ENCODE measurements at regions not wholly inside any gene's neighbourhood (a gene's known extent, or its start where the extent isn't known, plus 50 kb on each side); places are given as distances from the start of the nearest gene placed in this dataset.

DNA sequence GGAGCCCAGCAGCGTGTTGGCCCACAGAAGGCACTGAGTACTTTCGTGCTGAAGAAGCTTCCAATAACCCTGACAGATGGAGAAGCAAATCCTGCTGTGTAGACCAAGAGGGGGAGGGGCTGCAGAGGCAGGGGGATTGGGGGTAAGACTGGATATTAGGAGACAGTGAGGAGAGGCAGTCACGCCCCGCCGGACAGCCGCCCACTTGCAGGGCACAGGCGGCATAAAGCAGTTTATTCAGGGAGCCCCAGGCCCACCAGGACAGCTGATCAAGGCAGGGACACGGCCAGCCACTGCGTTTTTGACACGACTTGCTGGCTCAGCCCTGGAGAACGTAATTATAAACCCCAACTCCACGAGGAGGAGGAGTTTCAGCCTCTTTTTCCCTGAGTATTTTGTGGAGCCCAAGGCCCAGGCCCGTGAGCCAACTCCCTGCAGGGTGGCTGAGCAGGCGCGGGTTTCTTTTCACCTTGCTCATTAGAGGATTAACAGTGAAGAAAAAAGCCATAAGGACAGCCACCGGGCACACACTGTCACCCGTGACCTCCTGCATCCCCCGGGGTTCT, 177.9 kb downstream of the TFAP2C start:
- no peak for TF ChIP-seq CTCF (IDR thresholded peaks at IDR 0.05; ENCODE audit: low read depth, low read length)
- no peaks in the 10 kb centered on the region for H3K4me1 ChIP-seq
- no peaks in the 10 kb centered on the region for H3K27me3 ChIP-seq
- DNase-seq: no peak
- H3K36me3 ChIP-seq: no peaks in the 10 kb centered on the region
- no peak overlapping the region for H3K4me3 ChIP-seq (ENCODE audit: low read depth, low read length)
- no peaks in the 10 kb centered on the region for H3K9me3 ChIP-seq

DNA sequence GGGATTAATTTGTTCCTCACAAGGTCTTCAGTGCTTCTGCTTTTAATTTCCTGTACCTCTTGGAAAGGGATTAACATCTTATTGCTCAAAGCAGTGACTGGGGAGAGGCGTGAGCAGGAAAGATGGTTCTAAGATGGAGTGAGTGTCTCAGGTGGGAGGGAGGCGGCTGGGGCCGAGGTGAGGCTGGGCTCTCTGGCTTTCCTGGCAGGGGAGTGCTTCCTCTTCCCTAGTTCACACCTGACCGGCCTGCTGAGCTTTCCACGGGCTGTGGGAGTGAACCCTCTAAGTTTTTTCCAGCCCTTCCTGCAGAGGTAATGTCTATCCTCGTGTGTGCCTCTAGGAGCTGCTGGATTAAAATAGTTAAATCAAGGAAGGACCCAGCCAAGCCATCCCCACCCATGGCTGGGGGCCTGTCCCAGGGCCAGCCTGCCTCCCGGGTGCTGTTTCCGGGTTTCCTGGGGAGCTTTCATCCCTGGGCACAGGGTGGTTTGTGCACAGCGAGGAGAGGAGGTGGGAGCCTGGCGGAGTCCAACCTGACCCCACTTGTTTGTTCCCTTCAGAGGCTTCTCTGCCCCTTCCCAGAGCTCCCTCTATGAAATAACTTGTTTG, 179.1 kb downstream of the TFAP2C start:
- Histone ChIP-seq H3K4me1 (no peaks in the 10 kb centered on the region), H3K27me3 (no peaks in the 10 kb centered on the region), H3K36me3 (no peaks in the 10 kb centered on the region), H3K9me3 (no peaks in the 10 kb centered on the region), H3K4me3 (ENCODE audit: low read depth, low read length) (no peak overlapping the region)
- no peak for TF ChIP-seq CTCF (IDR thresholded peaks at IDR 0.05; ENCODE audit: low read depth, low read length)
- DNase-seq: no peak

GRCh38 chr20:56808732-56809131, 179.6 kb downstream of the TFAP2C start:
- DNase-seq: no peak
- no peaks in the 10 kb centered on the region for H3K36me3 ChIP-seq
- H3K4me3 ChIP-seq (ENCODE audit: low read depth, low read length): no peak overlapping the region
- H3K27me3 ChIP-seq: no peaks in the 10 kb centered on the region
- H3K9me3 ChIP-seq: no peaks in the 10 kb centered on the region
- TF ChIP-seq CTCF (IDR thresholded peaks at IDR 0.05; ENCODE audit: low read depth, low read length): no peak
- no peaks in the 10 kb centered on the region for H3K4me1 ChIP-seq

DNA sequence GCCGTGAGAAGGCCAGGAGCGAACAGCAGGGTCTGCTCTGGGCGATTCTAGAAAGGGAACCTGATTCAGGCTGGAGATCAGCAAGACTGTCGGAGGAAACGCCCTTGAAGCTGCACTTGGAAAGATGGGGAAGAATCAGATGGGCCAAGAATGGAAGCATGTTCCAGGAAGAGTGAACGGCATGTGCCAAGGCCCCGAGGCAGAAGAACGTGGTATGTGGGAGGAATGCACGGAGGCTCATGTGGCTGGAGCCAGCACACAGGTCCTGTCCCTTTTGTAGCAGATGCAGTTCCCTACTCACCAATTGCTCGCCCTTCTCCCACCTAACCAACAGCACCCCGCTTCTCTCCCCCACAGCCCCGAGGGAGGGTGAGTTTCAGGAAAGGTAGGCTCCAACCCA, 180.6 kb downstream of the TFAP2C start:
- H3K9me3 ChIP-seq: no peaks in the 10 kb centered on the region
- H3K36me3 ChIP-seq: no peaks in the 10 kb centered on the region
- no peak for TF ChIP-seq CTCF (IDR thresholded peaks at IDR 0.05; ENCODE audit: low read depth, low read length)
- DNase-seq: no peak
- no peaks in the 10 kb centered on the region for H3K4me1 ChIP-seq
- H3K4me3 ChIP-seq (ENCODE audit: low read depth, low read length): no peak overlapping the region
- H3K27me3 ChIP-seq: no peaks in the 10 kb centered on the region

GRCh38 chr20:56810141-56810540, 181.0 kb downstream of the TFAP2C start:
- Histone ChIP-seq H3K4me1 (no peaks in the 10 kb centered on the region), H3K9me3 (no peaks in the 10 kb centered on the region), H3K4me3 (ENCODE audit: low read depth, low read length) (no peak overlapping the region), H3K27me3 (no peaks in the 10 kb centered on the region), H3K36me3 (no peaks in the 10 kb centered on the region)
- no peak for DNase-seq
- TF ChIP-seq CTCF (IDR thresholded peaks at IDR 0.05; ENCODE audit: low read depth, low read length): no peak

- Histone ChIP-seq H3K27me3 (no peaks in the 10 kb centered on the region), H3K9me3 (no peaks in the 10 kb centered on the region), H3K4me1 (no peaks in the 10 kb centered on the region), H3K4me3 (ENCODE audit: low read depth, low read length) (no peak overlapping the region), H3K36me3 (no peaks in the 10 kb centered on the region)
- DNase-seq: no peak
- no peak for TF ChIP-seq CTCF (IDR thresholded peaks at IDR 0.05; ENCODE audit: low read depth, low read length)
These were observed 186.7 kb downstream of the TFAP2C start for GRCh38 chr20:56815796-56816195.

Measured in BE2C (cell line).